Adipocyte (in vitro differentiated cells): ENCODE measurements at regions not wholly inside any gene's neighbourhood (a gene's known extent, or its start where the extent isn't known, plus 50 kb on each side); places are given as distances from the start of the nearest gene placed in this dataset.

Experiments
- DNase-seq: peaks from one replicate; pipeline ENCODE4 v3.0.0-alpha.2; 2015; ENCODE audit warnings: low read depth
- H3K27me3 ChIP-seq: replicated peaks from 2 replicates; pipeline ENCODE4 v1.7.0; 2013; ENCODE audit warnings: mild to moderate bottlenecking, low read length, moderate library complexity; ENCODE audit not compliant: control insufficient read depth, insufficient read depth
- H3K36me3 ChIP-seq: 2 replicates; pipeline ENCODE4 v1.7.0; 2013; ENCODE audit warnings: low read length, mild to moderate bottlenecking, moderate library complexity; ENCODE audit not compliant: control insufficient read depth, insufficient read depth, severe bottlenecking
- H3K4me1 ChIP-seq: 2 replicates; pipeline ENCODE4 v1.7.0; 2013; ENCODE audit warnings: mild to moderate bottlenecking, low read length, moderate library complexity; ENCODE audit not compliant: control insufficient read depth, insufficient read depth
- H3K4me3 ChIP-seq: 2 replicates; pipeline ENCODE4 v1.7.0; 2013; ENCODE audit warnings: mild to moderate bottlenecking, low read length, moderate library complexity
- H3K9ac ChIP-seq: 2 replicates; pipeline ENCODE4 v1.7.0; 2013; ENCODE audit warnings: mild to moderate bottlenecking, low read length, moderate library complexity
- H3K9me3 ChIP-seq: 2 replicates; pipeline ENCODE4 v1.7.0; 2013; ENCODE audit warnings: mild to moderate bottlenecking, low read length, moderate library complexity; ENCODE audit not compliant: control insufficient read depth

- Histone ChIP-seq H3K9ac (no peak overlapping the region), H3K4me3 (no peak overlapping the region), H3K27me3 (no peaks in the 10 kb centered on the region), H3K9me3 (no peaks in the 10 kb centered on the region), H3K36me3 (no peaks in the 10 kb centered on the region), H3K4me1 (peaks cover 4% of the 10 kb centered on the region)
- no peak for DNase-seq
These were observed 59.7 kb downstream of the TEX35 start for GRCh38 chr1:178572604-178573003.

GRCh38 chr1:178573330-178573729 lies 60.4 kb downstream of the TEX35 start:
- H3K27me3 ChIP-seq: no peaks in the 10 kb centered on the region
- no peaks in the 10 kb centered on the region for H3K36me3 ChIP-seq
- H3K4me1 ChIP-seq: peaks cover 4% of the 10 kb centered on the region
- no peak overlapping the region for H3K4me3 ChIP-seq
- no peak for DNase-seq
- no peak overlapping the region for H3K9ac ChIP-seq
- no peaks in the 10 kb centered on the region for H3K9me3 ChIP-seq

GRCh38 chr1:178574345-178574744 lies 61.4 kb downstream of the TEX35 start:
- Histone ChIP-seq H3K4me1 (peaks cover 4% of the 10 kb centered on the region), H3K36me3 (no peaks in the 10 kb centered on the region), H3K9me3 (no peaks in the 10 kb centered on the region), H3K27me3 (no peaks in the 10 kb centered on the region), H3K4me3 (no peak overlapping the region), H3K9ac (no peak overlapping the region)
- DNase-seq: no peak

- Histone ChIP-seq H3K9ac (no peak overlapping the region), H3K4me3 (no peak overlapping the region), H3K36me3 (no peaks in the 10 kb centered on the region), H3K27me3 (no peaks in the 10 kb centered on the region), H3K9me3 (no peaks in the 10 kb centered on the region), H3K4me1 (peaks cover 4% of the 10 kb centered on the region)
- DNase-seq: no peak
These were observed 62.9 kb downstream of the TEX35 start for GRCh38 chr1:178575611-178576361.

DNA sequence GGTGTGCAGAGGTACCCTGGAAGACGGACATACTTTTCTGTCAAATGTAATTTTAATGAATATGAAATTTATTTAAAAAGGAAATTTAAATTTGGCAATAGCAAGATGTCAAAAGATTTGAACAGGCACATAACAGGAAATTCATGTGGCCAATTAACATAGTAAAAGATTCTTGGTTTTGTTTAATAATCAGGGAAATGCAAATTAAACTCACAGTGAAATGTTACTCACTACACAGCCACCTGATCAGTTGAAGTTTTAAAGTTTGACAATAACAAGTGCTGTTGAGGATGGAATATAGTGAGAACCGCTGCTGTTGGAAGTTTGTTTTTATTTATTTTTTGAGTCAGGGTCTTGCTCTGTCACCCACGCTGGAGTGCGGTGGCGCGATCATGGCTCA lies 63.9 kb downstream of the TEX35 start:
- Histone ChIP-seq H3K9me3 (no peaks in the 10 kb centered on the region), H3K4me1 (peaks cover 1% of the 10 kb centered on the region), H3K36me3 (no peaks in the 10 kb centered on the region), H3K27me3 (no peaks in the 10 kb centered on the region), H3K9ac (no peak overlapping the region), H3K4me3 (no peak overlapping the region)
- no peak for DNase-seq

- Histone ChIP-seq H3K9ac (no peak overlapping the region), H3K4me3 (no peak overlapping the region)
- DNase-seq: no peak
These were observed 65.0 kb downstream of the TEX35 start for GRCh38 chr1:178577882-178578281.

DNA sequence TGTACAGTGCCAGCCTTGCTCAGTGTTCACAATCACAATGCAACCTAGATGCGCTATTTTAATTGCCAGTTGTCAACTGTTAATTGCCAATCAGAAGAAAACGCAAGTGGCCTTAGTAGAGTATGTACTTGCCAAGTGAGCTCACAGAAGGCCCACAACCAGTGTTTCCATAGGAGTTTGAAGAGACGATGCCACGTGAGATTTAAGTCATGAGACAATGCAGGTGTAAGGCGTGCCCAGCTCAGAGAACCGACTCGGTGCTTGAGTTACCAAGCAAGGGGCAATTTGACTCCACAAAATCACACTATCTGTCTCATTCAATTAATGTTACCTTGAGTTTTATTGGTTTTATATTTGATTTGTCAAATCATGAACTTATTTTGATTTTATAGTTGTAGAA lies 65.6 kb downstream of the TEX35 start:
- no peak for DNase-seq
- Histone ChIP-seq H3K4me1 (peaks cover 10% of the 10 kb centered on the region), H3K9me3 (no peaks in the 10 kb centered on the region), H3K27me3 (no peaks in the 10 kb centered on the region), H3K4me3 (no peak overlapping the region), H3K36me3 (no peaks in the 10 kb centered on the region), H3K9ac (no peak overlapping the region)

More at GRCh38 chr1:178577882-178578281, 65.0 kb downstream of the TEX35 start:
- H3K9me3 ChIP-seq: no peaks in the 10 kb centered on the region
- H3K36me3 ChIP-seq: no peaks in the 10 kb centered on the region
- H3K27me3 ChIP-seq: no peaks in the 10 kb centered on the region
- peaks cover 10% of the 10 kb centered on the region for H3K4me1 ChIP-seq

DNA sequence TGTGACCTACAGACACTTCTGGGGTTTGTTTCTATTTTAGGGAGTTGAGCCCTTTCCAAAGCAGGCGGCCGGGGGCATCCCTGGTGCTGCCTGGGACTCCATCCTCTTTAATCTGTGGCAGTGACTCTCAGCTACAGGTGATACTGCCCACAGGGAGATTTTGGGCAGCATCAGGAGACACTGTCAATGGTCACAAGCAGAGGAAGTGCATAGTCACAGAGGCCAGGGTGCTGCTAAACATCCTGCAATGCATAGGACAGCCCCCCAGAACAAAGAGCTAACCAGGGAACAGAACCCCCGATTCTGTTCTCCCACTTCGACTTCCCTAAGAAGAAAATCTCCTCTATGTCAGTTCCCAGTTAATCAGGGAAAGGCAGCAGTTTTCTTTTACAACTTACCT lies 66.2 kb downstream of the TEX35 start:
- H3K4me3 ChIP-seq: no peak overlapping the region
- no peak overlapping the region for H3K9ac ChIP-seq
- peaks cover 10% of the 10 kb centered on the region for H3K4me1 ChIP-seq
- DNase-seq: no peak
- H3K36me3 ChIP-seq: no peaks in the 10 kb centered on the region
- no peaks in the 10 kb centered on the region for H3K27me3 ChIP-seq
- H3K9me3 ChIP-seq: no peaks in the 10 kb centered on the region

DNA sequence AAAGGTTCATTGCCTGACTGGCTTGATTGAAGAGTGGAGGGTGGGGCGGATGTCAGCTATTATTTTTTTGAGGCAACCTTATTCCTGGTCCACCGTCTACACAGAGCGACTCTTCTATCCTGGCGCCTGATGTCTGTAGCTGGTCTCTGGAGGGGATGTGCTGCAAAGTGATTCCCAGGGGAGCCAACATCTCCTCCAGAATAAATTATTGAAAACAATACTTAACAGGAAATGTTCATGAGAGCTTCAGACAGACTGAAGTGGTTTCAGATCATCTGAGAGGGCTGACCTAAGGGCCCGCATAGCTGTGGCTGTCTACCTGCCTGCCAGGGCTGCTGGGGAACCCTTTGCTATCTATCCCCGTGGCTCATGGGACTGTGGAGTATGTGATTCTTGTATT lies 66.7 kb downstream of the TEX35 start:
- no peak for DNase-seq
- no peaks in the 10 kb centered on the region for H3K9me3 ChIP-seq
- H3K9ac ChIP-seq: no peak overlapping the region
- H3K36me3 ChIP-seq: no peaks in the 10 kb centered on the region
- no peak overlapping the region for H3K4me3 ChIP-seq
- no peaks in the 10 kb centered on the region for H3K27me3 ChIP-seq
- H3K4me1 ChIP-seq: peaks cover 10% of the 10 kb centered on the region

- no peaks in the 10 kb centered on the region for H3K9me3 ChIP-seq
- DNase-seq: no peak
- no peaks in the 10 kb centered on the region for H3K36me3 ChIP-seq
- H3K4me1 ChIP-seq: peaks cover 10% of the 10 kb centered on the region
- H3K27me3 ChIP-seq: no peaks in the 10 kb centered on the region
- H3K9ac ChIP-seq: no peak overlapping the region
- no peak overlapping the region for H3K4me3 ChIP-seq
These were observed 67.2 kb downstream of the TEX35 start for GRCh38 chr1:178580096-178580495.

DNA sequence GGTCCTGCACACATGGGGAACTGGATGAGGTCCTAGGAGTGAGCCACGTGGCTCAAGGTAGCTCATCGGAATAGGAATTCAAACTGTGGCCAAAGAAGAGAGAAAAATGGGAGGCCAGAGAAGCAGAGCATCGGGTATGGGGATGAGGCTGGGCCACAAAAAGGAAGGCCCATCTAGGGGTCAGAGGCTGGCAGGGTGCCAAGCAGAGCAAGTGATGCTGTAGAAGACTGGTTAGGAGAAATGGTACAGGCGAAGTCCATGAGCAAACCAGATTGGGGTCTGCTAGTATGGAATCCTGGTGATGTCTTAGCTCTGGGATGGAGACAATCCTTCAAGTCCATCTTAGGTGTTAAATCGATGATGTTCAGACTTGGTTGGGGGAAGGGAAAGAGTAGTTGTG lies 68.0 kb downstream of the TEX35 start:
- DNase-seq: no peak
- H3K36me3 ChIP-seq: no peaks in the 10 kb centered on the region
- H3K27me3 ChIP-seq: no peaks in the 10 kb centered on the region
- no peak overlapping the region for H3K9ac ChIP-seq
- no peaks in the 10 kb centered on the region for H3K9me3 ChIP-seq
- peaks cover 10% of the 10 kb centered on the region for H3K4me1 ChIP-seq
- H3K4me3 ChIP-seq: no peak overlapping the region
